Activated CD8-positive, alpha-beta memory T cell treated with anti-CD3 and anti-CD28 coated beads, Interleukin-2, amount 50 U/mL, for 48 hours (primary cell): ENCODE measurements at regions not wholly inside any gene's neighbourhood (a gene's known extent, or its start where the extent isn't known, plus 50 kb on each side); places are given as distances from the start of the nearest gene placed in this dataset.
"Not testable (repeated sequence)": the region's sequence is repeated elsewhere in the genome, so short reads cannot be mapped to it uniquely, and the experiment has no call there.

Source experiments
- DNase-seq: peaks from one replicate; pipeline ENCODE4 v3.0.0-alpha.2; 2020

DNA sequence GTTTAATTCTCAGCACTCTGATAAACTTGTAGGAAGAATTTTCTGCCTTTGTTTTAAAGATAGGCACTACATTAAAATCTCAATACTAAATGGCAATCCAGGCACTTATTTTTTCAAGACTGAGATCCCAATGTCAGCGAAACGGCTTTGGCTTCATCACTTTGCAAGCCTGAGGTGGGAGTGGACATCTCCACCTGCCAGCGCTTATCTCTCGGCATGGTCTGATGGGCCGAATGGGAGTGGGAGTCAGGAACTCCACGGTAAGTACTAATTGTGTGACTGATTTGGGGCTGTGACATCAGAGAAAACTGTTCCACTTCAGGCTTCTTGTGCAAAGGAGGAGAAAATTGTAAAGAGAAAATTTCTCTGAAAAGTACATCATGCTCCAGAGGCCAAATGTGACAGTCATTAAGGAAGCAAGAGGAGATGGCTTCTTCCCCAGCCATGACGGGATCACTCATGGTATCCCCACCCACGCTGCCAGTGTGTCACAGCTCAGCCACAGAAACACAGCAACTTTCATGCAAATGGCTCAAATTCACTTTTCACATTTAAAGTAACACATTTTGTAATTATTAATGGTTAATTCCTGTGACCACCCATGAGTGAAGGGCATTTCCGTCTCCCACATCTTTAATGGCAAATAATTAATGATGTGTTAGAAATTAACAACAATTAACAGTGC is 385.5 kb upstream of the HNRNPA3 start:
- DNase-seq, result peak; percentile 69

DNA sequence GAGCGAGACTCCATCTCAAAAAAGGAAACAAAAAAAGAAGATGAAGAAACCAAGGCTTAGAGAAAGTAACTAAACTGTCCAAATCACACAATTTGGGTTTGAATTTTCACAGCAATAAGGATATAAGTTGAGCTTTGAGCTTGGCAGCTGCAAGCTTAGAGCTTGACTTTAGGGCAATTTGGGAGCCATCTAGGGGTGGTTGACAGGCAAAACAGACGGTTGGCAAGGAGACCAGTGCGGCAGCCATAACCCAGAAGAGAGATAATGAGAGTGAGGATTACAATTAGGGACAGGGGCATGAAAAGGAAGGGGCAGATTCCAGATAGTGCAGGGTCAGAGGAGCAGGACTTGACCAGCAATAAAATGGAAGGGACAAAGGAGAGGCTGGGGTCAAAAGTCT is 382.2 kb upstream of the HNRNPA3 start:
- DNase-seq, result no peak

DNA sequence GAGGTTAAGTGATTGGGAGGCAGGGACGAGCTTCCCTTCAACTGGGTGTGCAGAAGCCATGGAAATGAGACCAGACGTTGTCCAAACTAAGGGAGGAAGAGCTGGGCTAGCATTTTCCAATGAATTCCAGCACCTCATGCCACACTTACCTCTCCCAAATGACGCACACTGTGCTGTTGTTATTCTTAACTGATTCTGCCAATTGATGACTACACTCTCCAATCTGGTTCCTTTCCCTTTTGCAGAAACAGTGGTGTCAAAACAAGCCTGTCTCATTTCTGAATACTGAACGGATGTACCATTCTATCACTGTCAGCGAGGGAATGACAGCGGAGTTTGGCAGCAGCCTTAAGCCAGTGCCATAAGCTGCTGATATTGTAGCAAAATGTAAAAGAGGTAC is 380.5 kb upstream of the HNRNPA3 start:
- DNase-seq, result no peak

DNA sequence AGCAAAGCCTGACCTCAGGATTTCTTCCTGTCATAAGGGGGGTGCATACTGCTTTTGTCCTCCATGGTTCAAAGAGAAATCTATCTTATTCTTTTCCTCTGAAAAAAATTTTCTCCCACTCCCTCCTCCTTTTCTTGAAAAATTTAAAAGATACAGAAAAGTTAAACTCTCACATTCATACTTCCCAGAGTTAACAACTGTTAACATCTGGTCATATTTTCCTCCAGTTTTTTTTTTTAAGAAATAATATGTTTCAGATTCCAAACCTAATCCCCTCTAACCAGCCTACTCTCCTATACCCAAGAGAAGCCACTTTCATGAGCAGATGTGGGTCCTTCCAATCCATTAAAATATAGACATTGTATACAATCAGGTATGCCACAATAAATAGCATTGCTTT is 378.9 kb upstream of the HNRNPA3 start:
- no peak for DNase-seq

- DNase-seq, result no peak
These were observed 378.4 kb upstream of the HNRNPA3 start for GRCh38 chr2:176834226-176834625.

GRCh38 chr2:176843208-176843607 is 369.4 kb upstream of the HNRNPA3 start:
- DNase-seq, result no peak

DNA sequence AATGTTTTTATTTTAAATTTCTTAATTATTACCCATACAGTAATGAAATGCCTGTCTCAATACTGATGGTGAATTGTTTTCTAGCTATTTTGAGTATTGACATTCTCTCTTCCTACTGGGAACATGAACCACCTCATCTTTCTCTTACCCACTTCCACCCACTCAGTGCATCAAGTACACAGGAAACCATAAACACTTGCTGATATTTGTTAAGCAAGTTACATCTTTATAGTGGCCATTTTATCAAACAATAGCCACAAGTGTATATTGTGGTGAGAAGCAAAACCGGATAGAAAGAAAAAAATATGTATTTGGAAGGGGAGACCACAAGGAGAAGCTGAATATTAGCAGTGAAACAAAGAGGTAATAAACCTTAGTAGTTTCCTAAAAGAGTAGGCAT is 368.1 kb upstream of the HNRNPA3 start:
- no peak for DNase-seq

DNA sequence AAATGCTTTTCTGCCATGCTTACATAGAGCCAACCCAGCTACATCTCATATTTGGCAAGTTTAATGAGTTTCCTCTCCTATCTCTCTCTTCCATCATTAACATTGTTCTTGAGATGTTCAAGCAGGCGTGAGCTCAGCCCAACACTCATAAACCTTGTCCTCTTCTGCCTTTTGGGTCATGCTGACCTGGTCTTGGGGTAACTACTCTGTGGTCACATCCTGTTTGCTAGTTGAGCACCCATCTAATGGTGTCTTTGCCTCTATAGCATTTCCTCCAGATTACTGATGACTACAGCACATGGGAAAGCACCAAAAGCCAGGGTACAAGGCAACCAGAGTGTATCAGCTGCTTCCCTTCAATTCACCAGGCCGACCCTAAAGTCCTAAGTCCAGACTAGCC is 366.9 kb upstream of the HNRNPA3 start:
- DNase-seq, result no peak

DNA sequence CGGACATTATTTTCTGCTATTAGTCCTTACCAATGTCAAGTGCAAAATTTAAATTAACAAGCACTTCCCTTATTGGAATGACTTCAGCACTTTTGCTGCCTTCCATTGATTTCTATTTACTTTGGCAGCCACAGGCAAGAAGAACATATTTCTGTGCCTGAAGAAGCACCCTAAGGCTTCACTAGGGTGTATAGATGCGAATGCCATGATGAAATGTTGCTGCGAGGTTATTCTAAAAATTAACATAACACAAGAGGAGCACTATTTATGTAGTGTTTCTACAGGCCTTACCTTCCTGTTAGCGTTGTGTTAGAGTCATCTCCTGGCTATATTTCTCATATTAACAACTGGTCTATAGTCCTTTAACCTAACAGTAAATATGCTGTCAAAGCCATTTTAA is 365.0 kb upstream of the HNRNPA3 start:
- DNase-seq, result no peak

GRCh38 chr2:176848844-176849243 is 363.8 kb upstream of the HNRNPA3 start:
- no peak for DNase-seq

DNA sequence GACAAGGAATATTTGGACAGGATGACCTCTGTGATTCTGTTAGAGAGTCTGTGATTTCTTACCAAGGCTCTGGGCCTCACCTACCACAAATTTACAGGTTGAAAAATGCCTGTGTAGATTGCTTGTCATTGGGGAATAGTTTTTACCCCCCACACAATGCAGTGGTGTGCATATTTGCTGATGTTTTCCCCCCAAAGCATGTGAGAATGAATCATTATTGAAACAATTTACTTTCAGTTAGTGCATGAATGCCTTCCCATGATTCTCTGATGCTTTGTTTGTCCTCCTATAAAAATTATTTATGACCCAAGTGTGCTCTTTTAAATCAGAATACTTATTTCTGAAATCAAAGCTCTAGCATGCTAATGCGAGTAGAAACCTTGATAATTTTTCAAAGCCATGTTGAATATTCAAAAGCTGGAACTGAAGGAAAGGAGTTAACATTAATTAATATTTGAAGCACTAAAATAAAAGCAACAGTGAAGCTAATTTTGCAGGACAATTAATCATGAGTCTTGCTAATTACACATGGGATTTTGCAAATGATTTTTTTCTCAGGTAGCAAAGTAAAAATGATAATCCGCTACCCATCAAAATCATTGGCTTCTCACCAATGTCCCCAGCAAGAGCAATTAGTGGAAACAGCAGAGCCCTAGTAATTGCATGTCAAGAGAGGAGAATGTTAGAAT is 361.2 kb upstream of the HNRNPA3 start:
- DNase-seq, result no peak

- no peak for DNase-seq
These were observed 360.6 kb upstream of the HNRNPA3 start for GRCh38 chr2:176851889-176852483.

- no peak for DNase-seq
These were observed 359.9 kb upstream of the HNRNPA3 start for GRCh38 chr2:176852667-176853066.

DNA sequence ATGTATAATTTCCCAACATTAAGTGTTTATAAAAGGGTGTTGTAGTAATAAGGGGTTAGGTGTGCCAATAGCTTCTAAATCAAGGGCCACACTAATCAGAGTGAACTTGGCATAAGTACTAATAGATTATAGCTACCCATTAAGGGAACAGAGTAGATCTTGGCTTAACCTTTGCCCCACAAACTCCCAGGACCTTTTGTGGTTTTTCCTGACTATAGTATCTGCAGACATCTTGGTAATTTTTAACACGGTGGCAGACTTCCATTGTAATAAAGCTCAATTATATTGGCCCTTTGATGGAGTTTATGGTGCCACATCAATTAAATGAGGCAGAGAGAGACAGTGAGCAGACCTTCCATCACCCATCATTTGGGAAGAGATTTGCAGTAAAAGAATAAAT is 358.5 kb upstream of the HNRNPA3 start:
- no peak for DNase-seq

DNA sequence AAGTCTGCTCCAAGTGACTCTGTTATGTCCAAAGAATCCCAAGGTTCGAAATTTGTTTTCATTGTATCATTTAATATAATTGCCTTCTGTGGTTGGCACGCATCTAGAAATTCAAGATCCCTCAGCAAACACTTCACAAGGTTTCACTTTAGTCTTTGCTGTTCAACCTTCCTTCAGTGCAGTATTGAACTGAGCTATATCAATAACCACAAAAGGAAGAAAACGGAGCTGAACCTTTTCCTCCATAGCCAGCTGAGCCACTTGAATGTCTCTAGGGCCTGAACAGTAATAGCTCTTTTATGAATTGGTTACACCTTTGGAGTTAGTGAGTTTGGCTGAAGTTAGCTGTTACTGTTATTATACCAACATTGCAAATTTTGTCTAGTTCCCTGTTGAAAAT is 357.7 kb upstream of the HNRNPA3 start:
- no peak for DNase-seq

DNA sequence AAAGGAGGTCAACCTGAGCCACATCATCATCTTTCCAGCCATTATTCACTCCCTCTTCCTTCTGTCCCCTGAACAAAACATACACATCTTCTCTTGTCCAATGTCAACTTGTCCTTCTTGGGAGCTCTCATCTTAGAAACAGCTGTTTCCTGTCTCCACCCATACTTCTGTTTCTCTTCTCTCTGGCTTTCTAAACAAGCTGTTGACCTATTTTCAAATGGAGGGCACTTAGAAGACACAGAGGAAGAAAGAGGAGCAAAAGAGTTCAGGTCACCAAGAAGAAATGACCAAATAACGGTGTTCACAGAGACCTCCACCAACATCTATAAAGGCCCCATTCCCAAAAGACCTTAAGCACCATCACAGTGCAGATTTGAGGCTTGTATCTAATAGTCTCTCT is 355.9 kb upstream of the HNRNPA3 start:
- DNase-seq, result no peak

DNA sequence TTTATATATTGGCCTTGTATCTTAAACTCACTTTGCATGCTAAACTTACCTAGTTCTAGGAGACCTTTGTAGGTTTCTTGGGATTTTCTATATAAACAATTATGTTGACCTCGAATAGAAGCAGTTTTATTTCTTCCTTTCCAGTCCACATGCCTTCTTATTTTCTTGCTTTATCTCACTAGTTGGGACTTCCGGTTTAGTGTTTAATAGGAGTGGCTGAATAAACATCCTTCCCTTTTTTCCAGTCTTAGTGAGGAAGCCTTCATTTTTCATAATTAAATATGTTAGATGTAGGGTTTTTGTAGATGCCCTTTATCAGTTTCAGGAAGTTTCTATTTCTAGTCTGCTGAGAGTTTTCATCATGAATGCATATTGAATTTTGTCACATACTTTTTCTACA is 347.3 kb upstream of the HNRNPA3 start:
- no peak for DNase-seq

DNA sequence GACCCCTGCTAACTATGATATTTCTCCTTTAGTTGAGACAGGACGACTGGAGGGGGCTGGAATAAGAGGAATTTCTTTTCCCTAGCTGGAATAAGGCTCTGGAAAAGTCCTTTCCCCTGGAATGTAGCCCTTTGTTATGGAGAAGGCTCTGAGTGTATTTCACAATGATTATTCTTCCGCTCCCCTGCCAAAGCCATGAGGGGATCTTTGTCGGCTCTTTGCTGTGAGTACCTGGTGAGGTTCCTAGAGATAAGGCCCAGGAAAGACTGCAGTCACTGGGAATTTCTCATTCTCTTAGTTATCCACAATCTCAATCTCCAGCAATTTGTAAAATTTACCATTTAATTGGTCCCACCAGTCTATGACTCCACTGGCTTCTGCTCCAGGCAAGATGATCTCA is 340.2 kb upstream of the HNRNPA3 start:
- no peak for DNase-seq

DNA sequence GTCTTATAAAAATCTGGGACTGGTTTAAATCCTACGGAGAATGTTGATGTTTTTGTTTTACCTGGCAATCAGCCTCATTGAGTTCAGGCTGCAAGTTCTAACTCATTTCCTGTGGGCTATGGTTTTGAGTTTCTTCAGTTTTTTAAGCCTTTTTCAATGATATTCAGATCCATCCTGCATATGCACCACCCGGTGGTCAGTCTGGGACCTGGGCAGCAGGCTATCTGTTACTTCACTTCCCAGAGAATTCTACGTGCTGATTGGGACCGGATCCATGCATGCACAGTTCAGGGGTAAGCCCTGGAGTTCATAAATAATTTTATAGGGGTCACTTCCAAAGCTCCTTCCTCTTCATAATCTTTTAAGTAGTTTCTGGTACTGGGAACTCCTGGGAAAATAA is 339.2 kb upstream of the HNRNPA3 start:
- no peak for DNase-seq

DNA sequence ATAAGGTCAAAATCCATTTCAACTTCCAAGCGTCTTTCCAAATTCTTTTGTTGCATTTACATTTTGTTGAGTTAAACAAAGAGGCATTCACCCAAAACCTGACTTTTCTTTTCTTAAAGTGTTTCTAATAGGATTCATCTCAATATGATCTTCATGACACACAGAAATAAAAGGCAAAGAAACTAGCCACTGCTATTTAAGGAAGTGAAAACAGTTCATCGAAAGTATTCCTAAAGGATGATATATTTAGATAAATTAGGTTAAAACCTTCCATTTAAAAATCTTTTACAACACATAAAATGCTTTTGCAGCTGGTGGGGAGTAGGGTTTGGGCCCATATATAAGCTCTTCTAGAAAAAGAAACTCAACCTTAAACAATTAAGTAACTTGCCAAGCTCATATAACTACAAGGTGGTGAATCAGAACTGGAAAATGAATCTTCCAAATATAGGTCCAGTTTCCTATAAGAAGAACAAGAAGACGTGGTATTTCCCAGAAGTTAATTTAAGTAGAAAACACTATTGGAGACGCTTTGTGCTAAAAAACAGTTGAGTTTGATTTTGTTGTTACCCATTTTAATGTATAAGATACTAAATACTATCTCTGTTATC is 336.0 kb upstream of the HNRNPA3 start:
- no peak for DNase-seq

DNA sequence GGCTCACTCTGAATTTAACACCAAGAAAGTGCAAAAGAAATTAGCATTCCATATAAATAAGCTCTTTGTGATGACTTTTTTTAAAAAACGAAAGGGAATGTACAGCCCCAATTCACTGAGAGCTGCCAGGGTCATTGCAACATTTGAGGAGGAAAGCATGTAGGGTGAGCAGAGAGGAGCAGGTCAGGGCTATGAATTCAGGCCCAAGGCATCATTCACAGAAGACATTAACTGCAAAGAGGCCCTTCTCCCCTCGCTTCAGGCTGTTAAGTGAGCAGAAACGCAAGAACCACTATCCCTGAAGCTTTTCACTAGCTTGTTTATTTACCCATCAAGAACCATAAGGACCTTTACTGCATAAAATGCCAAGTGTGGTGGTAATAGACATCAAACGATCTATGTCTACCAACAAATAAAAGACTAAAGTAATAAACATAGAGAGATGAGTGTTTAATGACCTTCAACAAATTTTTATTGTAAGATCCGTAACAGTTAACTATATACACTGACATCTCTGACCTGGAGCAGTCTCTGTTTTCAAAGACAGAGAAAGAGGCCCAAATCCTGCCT is 333.1 kb upstream of the HNRNPA3 start:
- no peak for DNase-seq

GRCh38 chr2:176882045-176882444 is 330.5 kb upstream of the HNRNPA3 start:
- not testable (repeated sequence) for DNase-seq

DNA sequence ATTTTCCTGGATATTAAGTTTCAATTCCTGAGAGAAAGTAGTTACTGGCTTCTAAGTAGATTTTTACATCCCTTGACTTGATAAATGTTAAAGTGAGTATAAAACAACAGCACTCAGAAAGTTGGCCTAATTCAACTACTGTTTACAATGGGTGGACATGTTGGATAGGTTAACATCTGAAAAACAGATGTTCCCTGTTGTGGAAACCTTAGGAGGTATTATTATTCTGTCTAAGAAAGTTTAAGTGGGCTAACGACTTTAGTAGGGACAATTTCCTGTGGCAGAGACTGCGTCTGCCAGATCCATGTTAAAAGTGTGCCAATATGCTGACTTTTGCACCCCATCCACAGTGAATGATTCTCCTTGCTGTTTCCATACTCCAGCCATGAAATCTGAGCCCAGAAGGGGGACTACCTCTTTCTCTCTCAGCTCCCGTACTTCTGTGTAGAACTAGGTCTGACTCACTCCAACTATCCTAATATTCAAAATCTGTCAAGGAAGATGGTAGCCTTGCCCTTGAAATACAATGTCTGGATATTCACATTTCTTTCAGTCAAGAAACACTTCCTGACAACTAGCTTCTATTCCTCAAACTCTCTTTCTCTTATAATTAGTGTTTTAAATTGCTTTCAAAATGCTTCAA is 327.5 kb upstream of the HNRNPA3 start:
- DNase-seq, result no peak
